H9 (cell line): ENCODE measurements at regions not wholly inside any gene's neighbourhood (a gene's known extent, or its start where the extent isn't known, plus 50 kb on each side); places are given as distances from the start of the nearest gene placed in this dataset.

ENCODE experiments used
- DNase-seq: peaks from one replicate; pipeline ENCODE4 v3.0.0-alpha.2; 2017
- H2AFZ ChIP-seq: one replicate; pipeline ENCODE4 v1.6.1; 2013; ENCODE audit warnings: mild to moderate bottlenecking, low read length, control low read depth, moderate library complexity
- H2AK5ac ChIP-seq: 2 replicates; pipeline ENCODE4 v1.6.1; 2013; ENCODE audit warnings: low read length, control low read depth, mixed read lengths; ENCODE audit not compliant: insufficient read length
- H2BK120ac ChIP-seq: one replicate; pipeline ENCODE4 v1.6.1; 2013; ENCODE audit warnings: low read depth, mild to moderate bottlenecking, low read length, control low read depth, inconsistent platforms; ENCODE audit not compliant: poor library complexity, severe bottlenecking
- H2BK12ac ChIP-seq: 2 replicates; pipeline ENCODE4 v1.6.1; 2013; ENCODE audit warnings: low read length, control low read depth, mixed read lengths, low read depth; ENCODE audit not compliant: insufficient read length
- H2BK15ac ChIP-seq: 2 replicates; pipeline ENCODE4 v1.6.1; 2013; ENCODE audit warnings: low read depth, low read length, control low read depth
- H2BK20ac ChIP-seq: one replicate; pipeline ENCODE4 v1.6.1; 2013; ENCODE audit warnings: low read depth, mild to moderate bottlenecking, low read length, control low read depth, inconsistent platforms; ENCODE audit not compliant: poor library complexity, severe bottlenecking
- H2BK5ac ChIP-seq: 2 replicates; pipeline ENCODE4 v1.6.1; 2013; ENCODE audit warnings: low read length, control low read depth, mixed read lengths; ENCODE audit not compliant: insufficient read length
- H3K14ac ChIP-seq: 2 replicates; pipeline ENCODE4 v1.6.1; 2013; ENCODE audit warnings: low read length, control low read depth; ENCODE audit not compliant: insufficient read depth
- H3K18ac ChIP-seq: 2 replicates; pipeline ENCODE4 v1.6.1; 2013; ENCODE audit warnings: low read depth, mild to moderate bottlenecking, mixed read lengths, low read length, control low read depth; ENCODE audit not compliant: insufficient read length
- H3K23ac ChIP-seq: 2 replicates; pipeline ENCODE4 v1.6.1; 2013; ENCODE audit warnings: low read length, control low read depth, mixed read lengths, low read depth; ENCODE audit not compliant: insufficient read length
- H3K23me2 ChIP-seq: 2 replicates; pipeline ENCODE4 v1.6.1; 2013; ENCODE audit warnings: low read depth, mild to moderate bottlenecking, mixed read lengths, low read length, control low read depth; ENCODE audit not compliant: insufficient read length, poor library complexity, severe bottlenecking
- H3K27ac ChIP-seq: 2 replicates; pipeline ENCODE4 v1.5.1; 2013; ENCODE audit warnings: low read length, control low read depth, mixed read lengths, low read depth; ENCODE audit not compliant: insufficient read length
- H3K27me3 ChIP-seq: 2 replicates; pipeline ENCODE4 v1.6.1; 2013; ENCODE audit warnings: low read length, control low read depth, inconsistent platforms; ENCODE audit not compliant: insufficient read depth
- H3K4ac ChIP-seq: 2 replicates; pipeline ENCODE4 v1.6.1; 2013; ENCODE audit warnings: low read depth, mild to moderate bottlenecking, control low read depth, inconsistent platforms, low read length, moderate library complexity
- H3K4me1 ChIP-seq: 2 replicates; pipeline ENCODE4 v1.6.1; 2013; ENCODE audit warnings: low read length, control low read depth, inconsistent platforms; ENCODE audit not compliant: insufficient read depth
- H3K4me2 ChIP-seq: 2 replicates; pipeline ENCODE4 v1.6.1; 2013; ENCODE audit warnings: low read length, control low read depth, mixed read lengths; ENCODE audit not compliant: insufficient read length, insufficient read depth
- H3K56ac ChIP-seq: 2 replicates; pipeline ENCODE4 v1.6.1; 2013; ENCODE audit warnings: low read depth, mild to moderate bottlenecking, mixed read lengths, low read length, control low read depth; ENCODE audit not compliant: insufficient read length
- H3K79me1 ChIP-seq: 2 replicates; pipeline ENCODE4 v1.6.1; 2013; ENCODE audit warnings: low read depth, mild to moderate bottlenecking, moderate library complexity, low read length, control low read depth, inconsistent platforms; ENCODE audit not compliant: insufficient read depth, poor library complexity, severe bottlenecking
- H3K79me2 ChIP-seq: 2 replicates; pipeline ENCODE4 v1.6.1; 2013; ENCODE audit warnings: low read length, control low read depth, inconsistent platforms; ENCODE audit not compliant: insufficient read depth
- H3K9ac ChIP-seq: 2 replicates; pipeline ENCODE4 v1.6.1; 2013; ENCODE audit warnings: low read length, control low read depth, mixed read lengths; ENCODE audit not compliant: insufficient read length; ENCODE audit errors: extremely low read depth
- H3K9me3 ChIP-seq: one replicate; pipeline ENCODE4 v1.6.1; 2013; ENCODE audit warnings: low read depth, low read length, inconsistent platforms; ENCODE audit not compliant: control insufficient read depth
- H3T11ph ChIP-seq: one replicate; pipeline ENCODE4 v1.6.1; 2013; ENCODE audit warnings: mild to moderate bottlenecking, low read length, control low read depth, inconsistent platforms
- H4K20me1 ChIP-seq: one replicate; pipeline ENCODE4 v1.6.1; 2013; ENCODE audit not compliant: control insufficient read depth, insufficient read length, insufficient read depth
- H4K5ac ChIP-seq: 2 replicates; pipeline ENCODE4 v1.6.1; 2013; ENCODE audit warnings: low read depth, mild to moderate bottlenecking, mixed read lengths, low read length, control low read depth; ENCODE audit not compliant: insufficient read length
- H4K8ac ChIP-seq: replicated peaks from 2 replicates; pipeline ENCODE4 v1.6.1; 2013; ENCODE audit warnings: low read length, control low read depth, mixed read lengths, low read depth; ENCODE audit not compliant: insufficient read length
- H4K91ac ChIP-seq: 2 replicates; pipeline ENCODE4 v1.6.1; 2013; ENCODE audit warnings: low read depth, mild to moderate bottlenecking, moderate library complexity, mixed read lengths, low read length, control low read depth; ENCODE audit not compliant: insufficient read length
- H3K27ac Mint-ChIP-seq, 3 experiments: 2 replicates in 2 of 3; 3 replicates in 1 of 3; pipeline ENCODE4 v1.8.0; 2020 to 2021; ENCODE audit warnings: mixed read lengths in 3 of 3, mild to moderate bottlenecking in 1 of 3, moderate library complexity in 1 of 3
- H3K27me3 Mint-ChIP-seq: 2 replicates; pipeline ENCODE4 v1.8.0; 2021; ENCODE audit warnings: low read depth, mild to moderate bottlenecking, moderate library complexity, mixed read lengths
- H3K36me3 Mint-ChIP-seq, 3 experiments: 2 replicates in 2 of 3; 3 replicates in 1 of 3; pipeline ENCODE4 v1.8.0; 2020 to 2021; ENCODE audit warnings: low read depth in 3 of 3, mixed read lengths in 3 of 3; ENCODE audit not compliant: insufficient read depth in 1 of 3
- H3K4me1 Mint-ChIP-seq, 2 experiments: 2 replicates each; pipeline ENCODE4 v1.8.0; 2020; ENCODE audit warnings: mixed read lengths in 2 of 2
- H3K4me3 Mint-ChIP-seq, 2 experiments: 2 replicates in 1 of 2; 3 replicates in 1 of 2; pipeline ENCODE4 v1.8.0; 2020 to 2021; ENCODE audit warnings: mild to moderate bottlenecking in 2 of 2, mixed read lengths in 2 of 2, moderate library complexity in 1 of 2
- H3K9me3 Mint-ChIP-seq, 2 experiments: 2 replicates in 1 of 2; 3 replicates in 1 of 2; pipeline ENCODE4 v1.8.0; 2020; ENCODE audit warnings: mild to moderate bottlenecking in 2 of 2, mixed read lengths in 2 of 2, moderate library complexity in 1 of 2
- CTCF ChIP-seq: fragments of 200-600 bp; sonication (generic); conservative IDR thresholded peaks from 3 replicates; pipeline ENCODE4 v1.8.0; 2021; ENCODE audit warnings: antibody characterized with exemption, mild to moderate bottlenecking
- WGBS: extraction: QIAGEN DNeasy Blood & Tissue Kit; methylation state at CpG from one replicate; pipeline ENCODE4 v1.1.7; 2013; ENCODE audit warnings: missing lambda C conversion rate, low lambda C conversion rate, mixed read lengths; ENCODE audit not compliant: insufficient read length; ENCODE audit errors: extremely low coverage; 5-methylcytosine and 5-hydroxymethylcytosine counted together

GRCh38 chr10:88136712-88137111 lies 273.3 kb downstream of the PTEN start:
- Histone ChIP-seq H3K18ac (no peak overlapping the region), H3K4me2 (no peak overlapping the region), H4K20me1 (no peaks in the 10 kb centered on the region), H2BK5ac (no peak overlapping the region), H4K5ac (no peak overlapping the region), H4K8ac (no peak overlapping the region), H3K79me2 (no peaks in the 10 kb centered on the region), H3K79me1 (no peaks in the 10 kb centered on the region), H3K23me2 (no peaks in the 10 kb centered on the region), H3K4ac (no peak overlapping the region), H3K4me1 (no peaks in the 10 kb centered on the region), H2AFZ (no peak overlapping the region), H2BK120ac (no peak overlapping the region), H2BK20ac (no peak overlapping the region), H3K9me3 (no peaks in the 10 kb centered on the region), H3K56ac (no peak overlapping the region), H3K27me3 (no peaks in the 10 kb centered on the region), H3K27ac (no peak overlapping the region), H3T11ph (no peak overlapping the region), H4K91ac (no peak overlapping the region), H2BK12ac (no peak overlapping the region), H3K23ac (no peak overlapping the region), H3K14ac (no peak overlapping the region), H3K9ac (no peak overlapping the region), H2BK15ac (no peak overlapping the region), H2AK5ac (no peak overlapping the region)
- Mint-ChIP-seq H3K4me3 (no peak overlapping the region), H3K27me3 (no peaks in the 10 kb centered on the region), H3K9me3 (no peaks in the 10 kb centered on the region), H3K36me3 (no peaks in the 10 kb centered on the region), H3K4me1 (peaks cover 4 to 9% of the 10 kb centered on the region in 2 experiments; a peak in 3 of 4 replicates), H3K27ac (no peak overlapping the region)
- no peak for TF ChIP-seq CTCF
- WGBS, result no CpG with 5 or more reads among the region's 2 CpGs
- no peak for DNase-seq
